H1 (cell line): ENCODE measurements at regions not wholly inside any gene's neighbourhood (a gene's known extent, or its start where the extent isn't known, plus 50 kb on each side); places are given as distances from the start of the nearest gene placed in this dataset.

Experiments
- USF2 ChIP-seq: IDR thresholded peaks from 2 replicates; pipeline ENCODE4 v1.6.1; 2011; ENCODE audit warnings: low read length, improper control_type of control experiment

GRCh38 chr2:144927429-144927828, 407.5 kb upstream of the ZEB2 start (continued):
- no peak for TF ChIP-seq USF2
- TF ChIP-seq, all 59 proteins: peak for 0
